NOMO-1 (cell line): ENCODE measurements at regions not wholly inside any gene's neighbourhood (a gene's known extent, or its start where the extent isn't known, plus 50 kb on each side); places are given as distances from the start of the nearest gene placed in this dataset.
"Not testable (repeated sequence)": the region's sequence is repeated elsewhere in the genome, so short reads cannot be mapped to it uniquely, and the experiment has no call there.

Experiments
- DNase-seq, 2 experiments: peaks; one replicate each; lab custom pipeline; 2025; ENCODE audit not compliant: unreplicated experiment in 2 of 2; lab: John Stamatoyannopoulos, UW

DNA sequence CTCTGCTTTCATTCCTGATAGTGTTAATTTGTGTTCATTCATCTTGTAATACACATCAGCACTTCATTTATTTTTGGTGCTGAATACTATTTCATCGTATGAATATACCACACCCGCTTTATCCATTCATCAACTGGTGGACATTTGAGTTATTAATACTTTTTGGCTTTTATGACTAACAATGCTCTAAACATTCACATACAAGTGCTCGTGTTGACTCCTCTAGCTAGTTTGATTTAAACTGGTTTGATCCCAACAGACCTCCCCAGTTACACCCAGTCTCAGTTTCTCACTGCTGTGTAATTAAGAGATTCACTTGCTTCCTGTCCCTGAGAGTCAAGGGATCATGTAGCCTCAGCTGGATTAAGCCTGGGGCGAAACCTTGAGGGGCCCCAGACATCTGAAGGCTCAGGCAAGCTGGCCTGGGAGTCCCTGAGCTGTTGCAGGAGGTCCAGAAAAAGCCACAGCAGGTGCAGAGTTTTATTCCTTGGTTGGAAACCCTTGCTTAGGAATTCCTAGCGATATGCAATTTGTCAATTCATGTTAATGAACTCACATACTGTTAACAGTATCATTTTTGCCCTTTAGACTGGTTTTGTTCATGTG is 52.8 kb upstream of the CLDN24 start:
- DNase-seq, result no peak

DNA sequence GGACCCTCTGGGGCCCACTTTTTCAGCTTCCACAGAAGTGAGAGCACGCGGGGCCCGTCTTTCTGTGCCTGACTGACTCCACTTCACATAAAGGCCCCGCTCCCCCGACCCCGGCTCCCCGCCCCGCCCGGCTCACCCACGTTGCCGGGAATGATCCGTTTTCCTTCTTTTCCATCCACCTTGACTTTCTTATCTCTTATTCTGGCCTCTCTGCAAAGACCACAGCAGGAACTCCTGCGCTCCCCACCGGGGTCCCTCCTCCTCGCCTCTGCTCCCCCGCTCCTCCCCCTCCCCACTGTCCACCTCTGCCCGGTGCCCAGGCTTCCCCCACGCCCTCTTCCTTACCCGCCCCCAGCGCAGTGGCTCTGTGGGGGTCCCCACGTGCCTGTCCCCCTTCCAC is 54.2 kb upstream of the CLDN24 start:
- no peak for DNase-seq

DNA sequence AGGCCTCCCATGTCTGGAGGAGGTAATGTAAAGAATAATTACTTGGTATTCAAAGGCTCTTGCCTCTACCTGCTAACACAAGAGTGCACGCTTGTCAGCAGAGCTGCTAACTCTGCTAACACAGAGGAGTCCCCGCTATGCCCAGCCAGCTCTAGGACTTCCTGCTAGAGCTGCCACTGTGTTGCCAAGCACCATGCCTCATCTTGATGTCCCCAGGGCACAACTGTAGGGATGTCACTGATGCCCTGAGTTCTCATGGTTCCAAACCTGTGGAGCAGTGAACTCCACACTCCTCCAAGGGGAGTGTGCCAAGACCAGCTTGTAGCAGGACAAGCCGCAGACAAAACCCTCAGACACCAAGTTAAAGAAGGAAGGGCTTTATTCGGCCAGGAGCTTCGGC is 55.3 kb upstream of the CLDN24 start:
- DNase-seq, result no peak

DNA sequence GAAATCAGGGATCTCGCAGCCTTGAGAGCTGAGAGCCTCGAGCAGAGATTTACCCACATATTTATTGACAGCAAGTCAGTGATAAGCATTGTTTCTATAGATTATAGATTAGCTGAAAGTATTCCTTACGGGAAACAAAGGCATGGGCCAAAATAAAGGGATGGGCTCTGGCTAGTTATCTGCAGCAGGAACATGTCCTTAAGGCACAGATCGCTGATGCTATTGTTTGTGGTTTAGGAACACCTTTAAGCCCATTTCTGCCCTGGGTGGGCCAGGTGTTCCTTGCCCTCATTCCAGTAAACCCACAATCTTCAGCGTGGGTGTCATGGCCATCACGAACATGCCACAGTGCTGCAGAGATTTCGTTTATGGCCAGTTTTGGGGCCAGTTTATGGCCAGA is 56.1 kb upstream of the CLDN24 start:
- DNase-seq, result not testable (repeated sequence)

DNA sequence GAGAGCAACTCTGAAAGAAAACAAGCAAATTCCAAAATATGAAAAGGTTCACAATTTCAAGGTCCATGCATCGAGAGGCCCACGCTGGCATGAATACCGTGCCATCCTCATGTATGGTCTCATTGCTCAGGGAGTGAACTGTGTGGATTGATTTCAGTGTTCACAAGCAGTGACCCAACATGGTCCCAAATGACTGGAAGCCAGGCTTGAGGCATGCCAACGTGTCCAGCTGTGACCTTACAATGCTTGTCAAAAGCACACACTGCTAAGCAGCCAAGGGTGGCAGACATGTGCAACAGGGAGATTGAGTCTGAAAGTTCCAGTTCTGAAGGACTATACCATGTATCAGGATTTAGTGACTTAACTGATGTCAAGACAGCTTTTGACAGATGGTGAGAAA is 58.7 kb upstream of the CLDN24 start:
- no peak for DNase-seq

DNA sequence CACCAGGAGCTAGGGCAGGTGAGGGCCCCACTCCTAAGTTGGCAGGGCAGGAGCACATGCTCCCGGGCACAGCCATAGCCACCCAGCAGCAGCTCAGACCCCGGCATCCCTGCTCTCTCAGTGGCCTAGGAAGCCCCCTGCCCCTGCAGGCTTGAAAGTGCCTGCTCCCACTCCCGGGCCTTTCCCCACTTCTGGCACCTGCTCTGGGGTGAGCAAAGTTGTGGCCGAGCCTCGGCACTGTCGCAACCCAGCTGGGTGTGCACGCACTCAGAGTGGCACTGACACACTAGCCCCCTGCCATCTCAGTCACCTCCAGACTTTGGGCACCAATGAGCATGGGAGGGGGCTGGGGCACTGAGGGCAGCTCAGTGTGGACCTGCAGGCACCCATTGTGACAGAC is 60.8 kb upstream of the CDKN2AIP start:
- no peak for DNase-seq

DNA sequence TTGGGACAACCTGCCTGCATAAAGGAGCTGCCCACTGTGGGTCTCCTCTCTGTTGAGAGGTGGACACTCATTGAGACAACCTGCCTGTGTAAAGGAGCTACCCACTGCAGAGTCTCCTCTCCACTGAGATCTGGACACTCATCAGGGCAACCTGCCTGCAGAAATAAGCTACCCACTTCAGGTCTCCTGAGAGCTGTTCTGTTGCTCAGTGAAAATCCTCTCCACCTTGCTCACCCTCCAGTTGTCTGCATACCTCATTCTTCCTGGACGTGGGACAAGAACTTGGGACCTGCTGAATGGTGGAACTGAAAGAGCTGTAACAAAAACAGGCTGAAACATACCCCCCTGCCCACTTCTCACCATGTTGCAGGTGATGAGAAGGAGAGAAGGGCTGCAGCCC is 59.9 kb upstream of the CDKN2AIP start:
- no peak for DNase-seq

DNA sequence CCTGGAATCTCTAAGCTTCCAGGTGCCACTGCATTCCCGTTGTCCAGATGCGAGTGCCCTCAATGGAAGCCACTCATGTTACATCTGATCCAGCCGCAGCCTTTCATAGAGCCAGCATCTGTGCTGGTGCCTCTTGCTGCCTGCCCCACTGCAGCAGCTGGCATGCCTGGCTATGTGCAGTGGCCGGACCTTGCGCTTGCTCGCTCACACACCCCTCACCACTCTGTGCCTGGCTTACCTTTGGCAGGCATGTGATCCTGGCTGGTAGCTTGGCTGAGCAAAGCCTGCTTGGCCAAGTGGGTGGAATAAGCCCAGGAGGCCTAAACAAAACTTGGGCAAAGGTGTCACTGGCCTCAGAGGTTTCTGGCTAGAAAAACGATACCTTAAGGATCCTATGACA is 59.5 kb upstream of the CDKN2AIP start:
- no peak for DNase-seq

DNA sequence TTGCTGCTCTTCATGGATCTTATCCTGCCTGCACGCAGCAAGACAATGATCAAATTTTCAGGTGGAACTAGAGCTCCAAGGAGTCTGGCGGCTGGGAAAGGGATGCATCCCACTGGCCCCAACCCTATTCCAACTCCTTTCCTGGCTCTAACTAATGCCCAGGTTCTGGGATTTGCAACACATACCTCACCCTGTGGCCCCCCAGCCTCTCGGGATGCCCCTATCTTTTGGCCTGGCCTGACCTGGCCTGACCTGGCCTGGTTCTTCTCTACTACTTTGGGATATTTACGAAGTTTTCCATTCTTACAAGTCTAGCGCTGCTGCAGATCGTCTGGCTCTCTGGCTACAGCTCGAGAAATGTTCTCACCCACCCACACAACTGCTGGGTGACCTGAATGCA is 56.4 kb upstream of the CDKN2AIP start:
- DNase-seq, result no peak

DNA sequence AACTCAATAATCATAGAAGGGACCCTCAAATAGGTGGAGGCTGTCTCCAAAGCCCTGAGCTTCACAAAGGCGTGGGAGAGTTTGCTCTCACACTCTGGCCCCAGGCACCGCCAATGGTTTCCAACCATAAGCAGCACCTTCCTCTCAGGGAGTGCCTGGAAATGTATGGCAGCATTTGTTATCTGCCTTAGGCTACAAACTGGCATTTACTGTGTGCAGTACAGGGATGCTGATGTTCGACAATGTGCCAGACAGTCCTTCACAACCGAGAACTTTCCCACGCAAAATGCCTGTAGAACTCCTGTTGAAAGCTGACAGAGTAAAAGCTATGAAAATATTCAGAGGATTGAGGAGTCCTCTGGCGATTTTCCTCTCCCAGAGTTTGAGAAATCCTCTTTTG is 55.7 kb upstream of the CDKN2AIP start:
- DNase-seq, result no peak

DNA sequence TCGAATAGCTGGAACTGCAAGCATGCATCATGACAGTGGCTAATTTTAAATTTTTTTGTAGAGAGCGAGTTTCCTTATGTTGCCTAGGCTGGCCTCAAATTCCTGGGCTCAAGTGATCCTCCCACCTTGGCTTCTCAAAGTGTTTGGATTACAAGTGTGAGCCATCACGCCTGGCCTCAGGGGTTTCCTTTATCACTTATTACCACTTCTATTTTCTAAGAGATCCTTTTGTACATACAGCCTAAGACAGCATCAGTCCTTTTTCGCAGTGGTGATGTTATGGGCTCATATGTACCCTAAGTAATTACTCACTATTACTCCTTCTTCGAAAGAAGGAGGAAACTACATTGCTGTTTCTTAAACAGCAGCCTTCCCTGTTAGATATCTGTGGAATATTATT is 54.1 kb upstream of the CDKN2AIP start:
- no peak for DNase-seq

DNA sequence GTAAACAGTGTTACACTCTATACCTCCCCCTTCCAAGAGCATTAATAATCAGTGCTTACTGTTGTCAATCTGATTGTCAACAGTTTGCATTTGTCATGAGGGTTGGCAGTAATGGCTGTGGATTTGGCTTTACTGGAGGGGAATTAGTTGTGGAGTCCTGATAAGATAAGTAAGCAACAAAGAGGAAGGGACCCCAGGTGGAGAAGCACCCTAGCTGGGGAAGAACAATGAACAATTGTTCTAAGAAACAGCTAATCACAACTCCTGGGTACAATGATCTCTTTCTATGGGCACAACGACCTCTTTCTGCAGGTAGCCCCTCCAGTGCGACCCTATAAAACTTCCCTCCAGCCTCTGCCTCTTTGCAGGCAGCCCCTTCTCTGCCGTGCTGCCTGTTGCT is 53.2 kb upstream of the CDKN2AIP start:
- no peak for DNase-seq

DNA sequence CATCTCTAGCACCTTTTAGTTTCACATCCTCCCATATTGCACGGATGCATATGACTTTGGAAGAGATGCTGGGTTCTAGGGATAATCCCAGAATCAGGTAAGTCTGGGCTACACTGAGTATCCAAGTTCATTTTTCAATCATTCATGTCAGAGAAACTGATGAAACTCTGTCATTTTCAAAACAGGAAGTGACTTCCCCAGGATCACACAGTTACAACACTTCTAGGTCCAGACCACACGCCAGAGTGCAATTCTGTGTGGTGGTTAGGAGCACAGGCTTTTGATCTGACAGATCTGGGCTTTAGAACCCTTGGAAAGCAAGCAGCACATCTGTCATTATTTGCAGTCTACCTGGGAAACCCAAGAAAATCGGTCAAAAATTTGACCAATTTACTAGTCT is 52.1 kb upstream of the CDKN2AIP start:
- DNase-seq, result peak; percentile 67 to 82

DNA sequence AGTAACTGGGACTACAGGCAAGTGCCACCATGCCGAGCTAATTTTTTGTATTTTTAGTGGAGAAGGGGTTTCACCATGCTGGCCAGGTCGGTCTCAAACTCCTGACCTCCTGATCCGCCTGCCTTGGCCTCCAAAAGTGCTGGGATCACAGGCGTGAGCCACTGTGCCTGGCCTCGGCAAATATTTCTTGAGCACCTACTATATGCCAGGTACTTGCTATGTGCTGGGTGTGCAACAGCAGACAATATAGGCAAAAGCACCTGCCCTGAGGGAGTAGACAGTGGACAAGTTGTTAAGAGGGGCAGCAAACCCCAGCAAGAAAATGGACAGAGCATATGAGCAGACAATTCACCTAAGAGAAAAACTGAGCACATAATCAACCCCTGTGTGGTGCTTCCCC is 51.0 kb upstream of the CDKN2AIP start:
- DNase-seq, result no peak

DNA sequence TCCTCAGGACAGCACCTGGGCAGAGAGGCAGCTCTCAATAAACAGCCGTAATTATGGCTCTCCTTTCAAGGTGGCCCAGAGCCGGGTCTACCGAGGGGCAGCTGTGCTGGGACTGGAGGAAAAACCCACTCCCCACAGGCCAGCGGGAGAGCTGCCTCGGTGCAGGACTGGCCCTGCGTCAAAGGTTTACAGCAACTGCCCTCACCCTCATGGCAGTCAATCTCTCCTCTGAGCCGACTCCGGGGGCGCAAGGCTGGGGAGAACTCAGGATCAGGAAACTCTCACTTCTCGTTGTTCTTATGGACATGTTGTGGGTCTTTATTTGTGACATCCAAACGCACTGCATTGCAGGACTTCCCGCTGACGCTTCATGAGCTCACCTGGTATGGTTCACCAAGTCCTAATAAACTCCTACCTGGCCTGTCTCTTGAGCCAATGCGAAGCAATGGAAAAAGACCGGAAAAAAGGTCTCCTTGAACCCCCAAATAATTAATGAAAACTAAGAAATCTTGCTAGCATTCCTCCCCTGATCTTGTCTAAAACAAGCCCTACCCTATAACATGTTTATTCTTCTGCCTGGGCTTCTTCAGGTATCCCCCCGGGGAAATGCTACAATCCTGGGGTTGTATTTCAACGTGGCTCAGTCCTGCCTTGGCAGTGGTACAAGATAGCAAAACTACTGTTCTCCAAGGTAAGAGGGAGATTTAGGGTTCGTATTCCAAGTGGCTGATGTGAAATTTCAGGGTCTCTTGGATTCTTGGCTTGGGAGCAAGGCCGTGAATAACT is 50.1 kb upstream of the CDKN2AIP start:
- no peak for DNase-seq
